Activated CD8-positive, alpha-beta T cell treated with anti-CD3 and anti-CD28 coated beads for 36 hours (primary cell): ENCODE measurements at regions not wholly inside any gene's neighbourhood (a gene's known extent, or its start where the extent isn't known, plus 50 kb on each side); places are given as distances from the start of the nearest gene placed in this dataset.

Experiments
- ATAC-seq: fragments of 200-7000 bp; cut with Tn5 transposase; one replicate; pipeline ENCODE4 v1.10.0; 2021; ENCODE audit warnings: mild to moderate bottlenecking, moderate library complexity
- CTCF ChIA-PET: fragments of 350-600 bp; sonication (Branson Sonifier 250); formaldehyde crosslinking; loops from one replicate; lab custom pipeline; 2021; ENCODE audit warnings: antibody characterized with exemption; lab: Charles Lee
- POLR2A ChIA-PET: fragments of 350-600 bp; sonication (Branson Sonifier 250); formaldehyde crosslinking; loops from one replicate; lab custom pipeline; 2021; ENCODE audit warnings: antibody characterized with exemption; lab: Charles Lee
- DNase-seq: peaks from one replicate; pipeline ENCODE4 v3.0.0-alpha.2; 2020
- H3K27ac Mint-ChIP-seq: one replicate; pipeline ENCODE4 v1.8.0; 2021; ENCODE audit warnings: mild to moderate bottlenecking, mixed read lengths
- H3K27me3 Mint-ChIP-seq: one replicate; pipeline ENCODE4 v1.8.0; 2021; ENCODE audit warnings: mixed read lengths
- H3K36me3 Mint-ChIP-seq: one replicate; pipeline ENCODE4 v1.8.0; 2021; ENCODE audit warnings: low read depth, mixed read lengths
- H3K4me1 Mint-ChIP-seq: one replicate; pipeline ENCODE4 v1.8.0; 2021; ENCODE audit warnings: low read depth, mixed read lengths
- H3K4me3 Mint-ChIP-seq: one replicate; pipeline ENCODE4 v1.8.0; 2021; ENCODE audit warnings: mild to moderate bottlenecking, moderate library complexity, mixed read lengths
- H3K9me3 Mint-ChIP-seq: one replicate; pipeline ENCODE4 v1.8.0; 2021; ENCODE audit warnings: mixed read lengths
- intact Hi-C: fragments of 100-400 bp; cut with micrococcal nuclease; formaldehyde crosslinking; loops from one replicate; pipeline ENCODE4 v1.10.0; 2022
- TF ChIP-seq, protein P1 (sequence below): fragments of 200-600 bp; IDR thresholded peaks from one replicate; pipeline ENCODE4 v1.8.0; 2022; ENCODE audit warnings: antibody characterized with exemption, mild to moderate bottlenecking

DNA sequence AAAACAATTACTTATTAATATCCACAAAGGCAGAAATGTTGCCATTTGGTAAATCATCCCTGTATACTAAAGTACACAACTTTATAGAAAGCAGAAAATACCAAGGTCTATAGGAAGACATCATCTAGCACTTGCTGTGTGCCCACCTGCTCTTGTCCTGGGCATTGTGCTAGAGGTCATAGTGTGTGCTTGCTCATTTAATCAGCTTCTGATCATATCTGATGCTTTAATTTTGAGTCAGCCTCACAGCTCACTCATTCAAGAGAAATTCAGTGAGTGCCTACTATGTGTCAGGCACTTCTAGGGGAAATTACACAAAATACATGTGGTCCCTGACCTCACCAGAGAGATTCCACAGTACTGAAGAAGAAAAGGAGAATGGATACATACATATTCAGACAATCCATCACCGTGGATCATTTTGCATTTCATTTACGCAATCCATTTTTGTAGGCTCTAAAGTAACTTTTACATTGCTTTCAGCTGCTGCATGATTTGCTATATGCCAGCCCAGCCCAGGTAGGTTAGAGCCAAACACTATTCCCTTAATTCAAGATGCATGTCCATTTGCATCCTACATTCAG, 167.9 kb upstream of the MCHR2 start:
- no peaks in the 10 kb centered on the region for H3K9me3 Mint-ChIP-seq
- TF ChIP-seq, protein P1, sequence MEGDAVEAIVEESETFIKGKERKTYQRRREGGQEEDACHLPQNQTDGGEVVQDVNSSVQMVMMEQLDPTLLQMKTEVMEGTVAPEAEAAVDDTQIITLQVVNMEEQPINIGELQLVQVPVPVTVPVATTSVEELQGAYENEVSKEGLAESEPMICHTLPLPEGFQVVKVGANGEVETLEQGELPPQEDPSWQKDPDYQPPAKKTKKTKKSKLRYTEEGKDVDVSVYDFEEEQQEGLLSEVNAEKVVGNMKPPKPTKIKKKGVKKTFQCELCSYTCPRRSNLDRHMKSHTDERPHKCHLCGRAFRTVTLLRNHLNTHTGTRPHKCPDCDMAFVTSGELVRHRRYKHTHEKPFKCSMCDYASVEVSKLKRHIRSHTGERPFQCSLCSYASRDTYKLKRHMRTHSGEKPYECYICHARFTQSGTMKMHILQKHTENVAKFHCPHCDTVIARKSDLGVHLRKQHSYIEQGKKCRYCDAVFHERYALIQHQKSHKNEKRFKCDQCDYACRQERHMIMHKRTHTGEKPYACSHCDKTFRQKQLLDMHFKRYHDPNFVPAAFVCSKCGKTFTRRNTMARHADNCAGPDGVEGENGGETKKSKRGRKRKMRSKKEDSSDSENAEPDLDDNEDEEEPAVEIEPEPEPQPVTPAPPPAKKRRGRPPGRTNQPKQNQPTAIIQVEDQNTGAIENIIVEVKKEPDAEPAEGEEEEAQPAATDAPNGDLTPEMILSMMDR: no peak
- CTCF ChIA-PET: no interaction called here

DNA sequence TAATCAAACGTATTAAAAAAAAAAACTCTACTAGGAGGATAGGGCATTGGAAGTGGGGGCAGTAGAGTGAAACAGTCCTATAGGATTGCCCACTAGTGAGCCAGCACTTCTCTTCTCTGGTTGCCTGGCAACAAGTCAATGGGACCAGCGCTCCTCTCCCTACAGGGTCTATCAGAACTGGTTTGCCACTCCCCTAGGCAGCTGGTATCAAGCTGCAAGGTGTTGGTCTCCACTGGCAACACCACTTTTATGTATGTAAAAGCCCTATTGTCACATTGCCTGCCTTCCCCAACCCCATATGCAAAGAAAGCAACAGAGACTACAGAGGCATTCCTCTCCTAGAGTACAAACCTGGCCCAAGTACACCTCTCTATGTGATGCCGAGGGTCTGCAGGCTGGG, 166.9 kb upstream of the MCHR2 start:
- TF ChIP-seq, protein P1: no peak

More for the DNA sequence above, 167.9 kb upstream of the MCHR2 start:
- H3K4me1 Mint-ChIP-seq: no peaks in the 10 kb centered on the region
- no peak overlapping the region for H3K27ac Mint-ChIP-seq
- no peak for ATAC-seq
- intact Hi-C loops: no loop called here
- H3K4me3 Mint-ChIP-seq: no peak overlapping the region
- no peak for DNase-seq
- POLR2A ChIA-PET: no interaction called here
- H3K27me3 Mint-ChIP-seq: peaks cover 5% of the 10 kb centered on the region
- no peaks in the 10 kb centered on the region for H3K36me3 Mint-ChIP-seq

DNA sequence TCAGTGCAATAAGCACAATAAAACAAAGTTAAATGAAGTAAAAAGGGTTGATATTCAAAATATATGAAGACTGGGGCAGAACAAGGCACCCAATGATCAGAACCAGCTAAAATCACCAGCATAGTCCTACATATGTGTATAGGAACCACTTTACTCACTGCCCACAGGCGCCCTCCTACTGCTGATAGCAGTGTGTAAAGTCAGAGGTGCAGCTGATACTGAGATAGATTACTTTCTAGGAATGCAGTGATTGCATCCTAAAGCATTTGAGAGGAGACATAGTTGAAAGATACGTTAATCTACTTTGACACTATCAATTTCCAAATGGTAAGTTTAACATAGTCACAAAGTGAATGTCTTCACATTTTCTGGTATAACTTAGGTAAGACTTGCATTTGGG, 161.1 kb upstream of the MCHR2 start:
- DNase-seq (no peak), ATAC-seq (no peak)
- POLR2A ChIA-PET: no interaction called here
- CTCF ChIA-PET: no interaction called here
- H3K4me3 Mint-ChIP-seq: no peak overlapping the region
- TF ChIP-seq, protein P1: no peak
- H3K36me3 Mint-ChIP-seq: no peaks in the 10 kb centered on the region
- intact Hi-C loops: no loop called here
- no peaks in the 10 kb centered on the region for H3K4me1 Mint-ChIP-seq
- no peaks in the 10 kb centered on the region for H3K9me3 Mint-ChIP-seq
- H3K27me3 Mint-ChIP-seq: no peaks in the 10 kb centered on the region
- H3K27ac Mint-ChIP-seq: no peak overlapping the region

More for the DNA sequence above, 166.9 kb upstream of the MCHR2 start:
- peaks cover 5% of the 10 kb centered on the region for H3K27me3 Mint-ChIP-seq
- no peaks in the 10 kb centered on the region for H3K36me3 Mint-ChIP-seq
- H3K27ac Mint-ChIP-seq: no peak overlapping the region
- CTCF ChIA-PET: no interaction called here
- no peak for DNase-seq
- ATAC-seq: no peak
- POLR2A ChIA-PET: no interaction called here
- no peaks in the 10 kb centered on the region for H3K9me3 Mint-ChIP-seq
- intact Hi-C loops: no loop called here
- H3K4me1 Mint-ChIP-seq: no peaks in the 10 kb centered on the region
- no peak overlapping the region for H3K4me3 Mint-ChIP-seq

DNA sequence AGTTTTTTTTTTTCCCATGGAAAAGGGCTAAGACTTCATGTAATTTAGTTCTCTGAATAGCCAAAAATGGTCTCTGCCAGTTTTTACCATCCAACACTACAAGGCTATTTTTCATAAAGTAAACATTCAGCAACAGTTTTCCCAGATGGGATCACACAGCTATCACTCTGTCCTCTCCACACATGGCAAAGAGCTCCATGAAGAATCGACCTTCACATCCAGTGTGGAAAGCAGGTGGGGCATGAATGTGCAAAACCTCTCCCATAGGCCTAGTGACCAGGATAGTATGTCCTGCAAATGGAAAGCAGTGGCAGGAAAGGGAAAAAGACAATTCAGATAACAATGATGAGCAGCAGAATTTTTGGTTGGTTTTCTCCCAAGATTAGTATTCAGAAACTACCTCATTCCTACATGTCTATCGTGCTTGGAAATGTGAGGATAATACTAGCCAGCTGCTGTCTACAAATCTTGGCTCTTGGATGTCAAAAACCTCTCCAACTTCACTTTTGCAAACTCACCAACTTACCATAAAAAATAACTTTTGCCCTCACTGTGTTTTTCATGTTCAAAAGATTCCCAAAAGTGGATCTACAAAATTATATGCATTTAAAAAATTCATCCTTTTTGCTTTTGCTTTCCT, 159.7 kb upstream of the MCHR2 start:
- no peak overlapping the region for H3K4me3 Mint-ChIP-seq
- ATAC-seq (no peak), DNase-seq (no peak)
- intact Hi-C loops: no loop called here
- ChIA-PET CTCF (interaction anchor here (1.5 kb wide), 1 partner anchor 54 kb away, joined by 3 read pairs; no protein-coding TSS in a partner anchor), POLR2A (no interaction called here)
- H3K36me3 Mint-ChIP-seq: no peaks in the 10 kb centered on the region
- H3K4me1 Mint-ChIP-seq: no peaks in the 10 kb centered on the region
- H3K9me3 Mint-ChIP-seq: no peaks in the 10 kb centered on the region
- no peaks in the 10 kb centered on the region for H3K27me3 Mint-ChIP-seq
- no peak overlapping the region for H3K27ac Mint-ChIP-seq
- TF ChIP-seq, protein P1: no peak

DNA sequence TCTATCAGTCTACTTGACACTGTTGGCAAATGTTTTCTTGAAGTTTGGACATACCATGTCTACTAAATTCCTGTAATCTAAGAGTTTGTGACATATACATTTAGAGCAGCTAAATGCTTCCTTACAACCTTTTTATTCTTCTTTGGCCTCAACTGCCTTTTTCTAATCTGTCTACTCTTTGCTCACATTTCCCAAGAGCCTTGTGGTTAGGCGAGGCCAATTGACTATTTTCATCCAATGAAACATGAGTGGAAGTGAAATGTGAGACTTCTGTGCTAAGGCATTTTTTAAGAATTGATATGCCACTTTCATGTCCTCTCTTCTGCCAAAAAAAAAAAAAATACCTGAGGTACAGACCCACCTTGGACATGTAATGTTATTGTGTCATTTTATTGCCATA, 158.2 kb upstream of the MCHR2 start:
- ChIA-PET POLR2A (no interaction called here), CTCF (no interaction called here)
- no peak overlapping the region for H3K4me3 Mint-ChIP-seq
- no peaks in the 10 kb centered on the region for H3K27me3 Mint-ChIP-seq
- DNase-seq (no peak), ATAC-seq (no peak)
- no peaks in the 10 kb centered on the region for H3K36me3 Mint-ChIP-seq
- no peaks in the 10 kb centered on the region for H3K9me3 Mint-ChIP-seq
- TF ChIP-seq, protein P1: no peak
- no peak overlapping the region for H3K27ac Mint-ChIP-seq
- H3K4me1 Mint-ChIP-seq: no peaks in the 10 kb centered on the region
- intact Hi-C loops: no loop called here
